ENCODE measurements at regions not wholly inside any gene's neighbourhood (a gene's known extent, or its start where the extent isn't known, plus 50 kb on each side); places are given as distances from the start of the nearest gene placed in this dataset.

DNA sequence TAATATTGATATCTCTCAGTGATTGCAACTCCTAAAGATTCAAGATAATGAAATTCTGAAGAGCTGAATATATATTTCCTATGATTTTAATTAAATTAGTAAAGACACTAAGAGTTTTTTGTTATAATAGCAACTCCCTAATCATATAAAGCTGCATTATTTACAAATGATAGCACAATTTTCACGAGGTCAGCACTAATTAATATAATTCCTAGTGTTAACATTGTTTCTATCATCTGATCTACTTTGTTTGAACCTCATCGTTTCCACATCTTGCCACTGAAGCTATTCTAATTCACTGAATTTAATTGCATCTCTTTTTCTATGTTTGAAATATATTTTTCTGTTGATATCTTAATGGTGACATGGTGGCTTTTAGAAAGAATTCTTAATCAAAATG, 279.1 kb upstream of the ADGRL4 start:
- TF ChIP-seq, protein P1, sequence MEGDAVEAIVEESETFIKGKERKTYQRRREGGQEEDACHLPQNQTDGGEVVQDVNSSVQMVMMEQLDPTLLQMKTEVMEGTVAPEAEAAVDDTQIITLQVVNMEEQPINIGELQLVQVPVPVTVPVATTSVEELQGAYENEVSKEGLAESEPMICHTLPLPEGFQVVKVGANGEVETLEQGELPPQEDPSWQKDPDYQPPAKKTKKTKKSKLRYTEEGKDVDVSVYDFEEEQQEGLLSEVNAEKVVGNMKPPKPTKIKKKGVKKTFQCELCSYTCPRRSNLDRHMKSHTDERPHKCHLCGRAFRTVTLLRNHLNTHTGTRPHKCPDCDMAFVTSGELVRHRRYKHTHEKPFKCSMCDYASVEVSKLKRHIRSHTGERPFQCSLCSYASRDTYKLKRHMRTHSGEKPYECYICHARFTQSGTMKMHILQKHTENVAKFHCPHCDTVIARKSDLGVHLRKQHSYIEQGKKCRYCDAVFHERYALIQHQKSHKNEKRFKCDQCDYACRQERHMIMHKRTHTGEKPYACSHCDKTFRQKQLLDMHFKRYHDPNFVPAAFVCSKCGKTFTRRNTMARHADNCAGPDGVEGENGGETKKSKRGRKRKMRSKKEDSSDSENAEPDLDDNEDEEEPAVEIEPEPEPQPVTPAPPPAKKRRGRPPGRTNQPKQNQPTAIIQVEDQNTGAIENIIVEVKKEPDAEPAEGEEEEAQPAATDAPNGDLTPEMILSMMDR (IDR thresholded peaks at IDR 0.05; ENCODE audit: insufficient read depth, low read length): no peak
- TF ChIP-seq SPI1 (IDR thresholded peaks at IDR 0.05; ENCODE audit: borderline replicate concordance, low read depth): no peak
- TF ChIP-seq POLR2AphosphoS5 (IDR thresholded peaks at IDR 0.05; ENCODE audit: low read depth): no peak
